NCI-H524 treated with DMSO at 0.1 percent for 48 hours (cell line): ENCODE measurements at regions not wholly inside any gene's neighbourhood (a gene's known extent, or its start where the extent isn't known, plus 50 kb on each side); places are given as distances from the start of the nearest gene placed in this dataset.
"Not testable (repeated sequence)": the region's sequence is repeated elsewhere in the genome, so short reads cannot be mapped to it uniquely, and the experiment has no call there.

Experiments used
- DNase-seq: peaks from one replicate; lab custom pipeline; 2025; lab: John Stamatoyannopoulos, UW

- no peak for DNase-seq
Observed at GRCh38 chr18:33854086-33854826, 276.2 kb downstream of the ASXL3 start.

GRCh38 chr18:33853187-33853586 is 275.2 kb downstream of the ASXL3 start:
- DNase-seq = no peak

- DNase-seq = no peak
Observed at GRCh38 chr18:33851546-33852078, 273.6 kb downstream of the ASXL3 start.

GRCh38 chr18:33849731-33850130 is 271.7 kb downstream of the ASXL3 start:
- no peak for DNase-seq

GRCh38 chr18:33844232-33844631 is 266.2 kb downstream of the ASXL3 start:
- no peak for DNase-seq

- DNase-seq = no peak
Observed at GRCh38 chr18:33841221-33841967, 263.4 kb downstream of the ASXL3 start.

- DNase-seq = no peak
Observed at GRCh38 chr18:33840212-33840593, 262.2 kb downstream of the ASXL3 start.

- peak; percentile 17 for DNase-seq
Observed at GRCh38 chr18:33839452-33840211, 261.6 kb downstream of the ASXL3 start.

GRCh38 chr18:33838054-33838453 is 260.0 kb downstream of the ASXL3 start:
- DNase-seq = no peak

- no peak for DNase-seq
Observed at GRCh38 chr18:33837191-33837590, 259.2 kb downstream of the ASXL3 start.

- no peak for DNase-seq
Observed at GRCh38 chr18:33836564-33836963, 258.5 kb downstream of the ASXL3 start.

- DNase-seq = no peak
Observed at GRCh38 chr18:33835419-33835818, 257.4 kb downstream of the ASXL3 start.

- DNase-seq = no peak
Observed at GRCh38 chr18:33833842-33834241, 255.8 kb downstream of the ASXL3 start.

- no peak for DNase-seq
Observed at GRCh38 chr18:33831424-33831823, 253.4 kb downstream of the ASXL3 start.

- DNase-seq = no peak
Observed at GRCh38 chr18:33830213-33830612, 252.2 kb downstream of the ASXL3 start.

GRCh38 chr18:33828949-33829348 is 250.9 kb downstream of the ASXL3 start:
- no peak for DNase-seq

- DNase-seq = no peak
Observed at GRCh38 chr18:33826151-33826550, 248.1 kb downstream of the ASXL3 start.

- DNase-seq = no peak
Observed at GRCh38 chr18:33821503-33821902, 243.5 kb downstream of the ASXL3 start.

GRCh38 chr18:33820517-33821371 is 242.7 kb downstream of the ASXL3 start:
- no peak for DNase-seq

- DNase-seq = not testable (repeated sequence)
Observed at GRCh38 chr18:33819692-33820343, 241.8 kb downstream of the ASXL3 start.

- no peak for DNase-seq
Observed at GRCh38 chr18:33818145-33818544, 240.1 kb downstream of the ASXL3 start.
